Fibroblast of lung (primary cell): ENCODE measurements at regions not wholly inside any gene's neighbourhood (a gene's known extent, or its start where the extent isn't known, plus 50 kb on each side); places are given as distances from the start of the nearest gene placed in this dataset.

Experiments
- CTCF ChIP-seq, 2 donors: IDR thresholded peaks in 1 of 2; conservative IDR thresholded peaks in 1 of 2; 1 replicate in 1 of 2; 2 replicates in 1 of 2; pipeline ENCODE4 v1.5.1; 2011 to 2012; ENCODE audit warnings: low read length in 2 of 2, control low read depth in 1 of 2, inconsistent platforms in 1 of 2, low read depth in 1 of 2, mild to moderate bottlenecking in 1 of 2
- EZH2 ChIP-seq: IDR thresholded peaks from 2 replicates; pipeline ENCODE4 v1.5.1; 2012; ENCODE audit warnings: low read length, control low read depth, mild to moderate bottlenecking; ENCODE audit errors: missing control alignments

GRCh38 chr1:199843861-199844260 lies 183.6 kb upstream of the NR5A2 start:
- TF ChIP-seq CTCF (conservative IDR thresholded peaks at IDR 0.05 in 1 of 2, IDR thresholded peaks at IDR 0.05 in 1 of 2; ENCODE audit: low read depth in 1 of 2, low read length in 2 of 2), result no peak
- TF ChIP-seq EZH2, result no peak
